SK-N-SH (cell line): ENCODE measurements at regions not wholly inside any gene's neighbourhood (a gene's known extent, or its start where the extent isn't known, plus 50 kb on each side); places are given as distances from the start of the nearest gene placed in this dataset.

Source experiments
- NFIC ChIP-seq: IDR thresholded peaks from 2 replicates; pipeline ENCODE4 v1.4.0; 2012; ENCODE audit warnings: borderline replicate concordance
- POLR2AphosphoS5 ChIP-seq: IDR thresholded peaks from 2 replicates; pipeline ENCODE4 v1.6.1; 2012; ENCODE audit warnings: low read depth, low read length
- TF ChIP-seq, protein P1 (sequence below): fragments of 200-600 bp; sonication (generic); IDR thresholded peaks from 2 replicates; pipeline ENCODE4 v1.6.1; 2017; ENCODE audit warnings: antibody characterized with exemption, mild to moderate bottlenecking, moderate library complexity
- TF ChIP-seq, protein P2 (sequence below): IDR thresholded peaks from 2 replicates; pipeline ENCODE4 v1.4.0; 2012; ENCODE audit warnings: low read depth, borderline replicate concordance

DNA sequence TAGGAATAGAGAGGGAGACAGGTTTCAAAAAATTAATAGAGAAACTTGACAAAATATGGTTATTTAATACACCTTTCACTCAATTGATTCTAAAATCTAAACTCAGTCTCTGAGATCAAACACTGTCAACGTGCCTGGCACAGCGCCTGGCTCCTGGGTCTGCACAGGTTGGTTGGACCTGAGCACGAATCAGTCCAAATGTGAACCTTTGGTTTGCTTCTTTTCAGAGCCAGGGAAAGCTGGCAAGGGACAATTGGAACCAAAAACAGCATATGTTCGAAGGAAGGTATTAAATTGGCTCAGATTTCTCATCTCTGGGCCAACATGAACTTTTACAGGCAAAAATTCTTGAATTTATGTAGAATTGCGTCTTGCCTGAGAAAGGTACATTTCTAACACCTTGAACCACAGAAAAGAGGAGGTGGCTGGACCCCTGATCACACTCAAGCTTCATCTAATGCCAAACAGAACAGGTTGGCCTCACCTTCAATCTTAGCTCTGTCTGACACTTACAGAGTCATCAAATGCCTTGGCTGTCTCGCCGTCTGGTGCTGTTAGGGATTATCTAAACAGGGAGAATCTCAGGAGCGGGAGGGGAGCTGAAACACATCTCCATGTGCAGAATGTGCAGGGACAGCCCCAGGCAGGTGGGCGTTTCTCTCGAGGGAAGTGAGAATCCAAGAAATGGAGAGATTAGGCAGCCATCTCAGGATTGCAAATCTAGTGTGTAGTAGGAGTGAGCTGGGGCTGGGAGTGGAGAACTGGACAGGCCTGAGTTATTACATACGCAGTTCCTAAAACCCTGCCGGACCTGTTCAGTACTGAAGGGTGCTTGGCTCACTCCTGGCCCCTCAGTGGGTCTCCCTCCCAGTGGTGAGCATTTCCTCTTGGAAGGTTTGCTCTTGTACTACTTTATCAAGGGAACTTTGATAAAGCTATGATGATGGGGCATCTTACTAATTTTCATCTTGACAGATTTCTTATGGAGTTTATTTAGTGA is 442.2 kb upstream of the B3GAT1 start:
- TF ChIP-seq, protein P1, sequence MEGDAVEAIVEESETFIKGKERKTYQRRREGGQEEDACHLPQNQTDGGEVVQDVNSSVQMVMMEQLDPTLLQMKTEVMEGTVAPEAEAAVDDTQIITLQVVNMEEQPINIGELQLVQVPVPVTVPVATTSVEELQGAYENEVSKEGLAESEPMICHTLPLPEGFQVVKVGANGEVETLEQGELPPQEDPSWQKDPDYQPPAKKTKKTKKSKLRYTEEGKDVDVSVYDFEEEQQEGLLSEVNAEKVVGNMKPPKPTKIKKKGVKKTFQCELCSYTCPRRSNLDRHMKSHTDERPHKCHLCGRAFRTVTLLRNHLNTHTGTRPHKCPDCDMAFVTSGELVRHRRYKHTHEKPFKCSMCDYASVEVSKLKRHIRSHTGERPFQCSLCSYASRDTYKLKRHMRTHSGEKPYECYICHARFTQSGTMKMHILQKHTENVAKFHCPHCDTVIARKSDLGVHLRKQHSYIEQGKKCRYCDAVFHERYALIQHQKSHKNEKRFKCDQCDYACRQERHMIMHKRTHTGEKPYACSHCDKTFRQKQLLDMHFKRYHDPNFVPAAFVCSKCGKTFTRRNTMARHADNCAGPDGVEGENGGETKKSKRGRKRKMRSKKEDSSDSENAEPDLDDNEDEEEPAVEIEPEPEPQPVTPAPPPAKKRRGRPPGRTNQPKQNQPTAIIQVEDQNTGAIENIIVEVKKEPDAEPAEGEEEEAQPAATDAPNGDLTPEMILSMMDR, result no peak
- TF ChIP-seq NFIC (no peak), POLR2AphosphoS5 (no peak)
- TF ChIP-seq, protein P2, sequence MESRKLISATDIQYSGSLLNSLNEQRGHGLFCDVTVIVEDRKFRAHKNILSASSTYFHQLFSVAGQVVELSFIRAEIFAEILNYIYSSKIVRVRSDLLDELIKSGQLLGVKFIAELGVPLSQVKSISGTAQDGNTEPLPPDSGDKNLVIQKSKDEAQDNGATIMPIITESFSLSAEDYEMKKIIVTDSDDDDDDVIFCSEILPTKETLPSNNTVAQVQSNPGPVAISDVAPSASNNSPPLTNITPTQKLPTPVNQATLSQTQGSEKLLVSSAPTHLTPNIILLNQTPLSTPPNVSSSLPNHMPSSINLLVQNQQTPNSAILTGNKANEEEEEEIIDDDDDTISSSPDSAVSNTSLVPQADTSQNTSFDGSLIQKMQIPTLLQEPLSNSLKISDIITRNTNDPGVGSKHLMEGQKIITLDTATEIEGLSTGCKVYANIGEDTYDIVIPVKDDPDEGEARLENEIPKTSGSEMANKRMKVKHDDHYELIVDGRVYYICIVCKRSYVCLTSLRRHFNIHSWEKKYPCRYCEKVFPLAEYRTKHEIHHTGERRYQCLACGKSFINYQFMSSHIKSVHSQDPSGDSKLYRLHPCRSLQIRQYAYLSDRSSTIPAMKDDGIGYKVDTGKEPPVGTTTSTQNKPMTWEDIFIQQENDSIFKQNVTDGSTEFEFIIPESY, result no peak
